ENCODE measurements at regions not wholly inside any gene's neighbourhood (a gene's known extent, or its start where the extent isn't known, plus 50 kb on each side); places are given as distances from the start of the nearest gene placed in this dataset.

GRCh38 chr11:112425121-112425520 lies 164.5 kb upstream of the PLET1 start:
- no peak for ATAC-seq
- no peak overlapping the region for H2AFZ ChIP-seq (ENCODE audit: low read length)
- ChIA-PET POLR2A (no interaction called here), CTCF (ENCODE audit: low intra/inter-chr PET ratio, low total read pairs) (no interaction called here)
- H3K79me2 ChIP-seq (ENCODE audit: insufficient read depth, low read length) = no peaks in the 10 kb centered on the region
- DNase-seq (ENCODE audit: low spot score) = no peak
- no peak overlapping the region for H3K9ac ChIP-seq (ENCODE audit: insufficient read depth, low read depth, low read length)
- no peak overlapping the region for H3K4me2 ChIP-seq (ENCODE audit: low read depth, low read length)
- no TSS peak for BruUV-seq (replicated peaks)
- H3K4me3 ChIP-seq (replicated peaks in 1 of 3; ENCODE audit: insufficient read depth in 1 of 3, low read depth in 2 of 3, low read length in 3 of 3) = no peak overlapping the region
- in situ Hi-C loops (cut with HindIII; ENCODE audit: extremely low pct_ligation_motif_present, low pct_unique_long_range_greater_than_20kb) = no loop called here
- intact Hi-C loops (cut with micrococcal nuclease; ENCODE audit: unreplicated experiment) = no loop called here
- H3K9me3 ChIP-seq (ENCODE audit: low read length) = no peaks in the 10 kb centered on the region
- H3K27me3 ChIP-seq (ENCODE audit: control insufficient read depth in 1 of 2, insufficient read depth in 2 of 2, low read length in 2 of 2) = no peaks in the 10 kb centered on the region; a peak in 1 of 5 replicates
- no peaks in the 10 kb centered on the region for H3K4me1 ChIP-seq (ENCODE audit: insufficient read depth, low read length)
- 4% methylated on average over 5 of the region's 5 CpGs for WGBS (ENCODE audit: low lambda C conversion rate)
- H4K20me1 ChIP-seq (ENCODE audit: insufficient read depth, low read length) = no peaks in the 10 kb centered on the region
- TF ChIP-seq CEBPB (IDR thresholded peaks at IDR 0.05; ENCODE audit: borderline replicate concordance, low read depth, low read length) (no peak), ZNF75D (CRISPR knock-in tag; IDR thresholded peaks at IDR 0.05; ENCODE audit: borderline replicate concordance) (no peak), XRCC5 (optimal IDR thresholded peaks at IDR 0.05; ENCODE audit: low read length) (no peak), ARID2 (CRISPR knock-in tag; IDR thresholded peaks at IDR 0.05; ENCODE audit: borderline replicate concordance) (no peak), ZNF546 (CRISPR knock-in tag; conservative IDR thresholded peaks at IDR 0.05) (no peak), HDAC2 (CRISPR knock-in tag; IDR thresholded peaks at IDR 0.05) (no peak), ZNF280B (CRISPR knock-in tag; IDR thresholded peaks at IDR 0.05; ENCODE audit: borderline replicate concordance) (no peak), ZFP90 (CRISPR knock-in tag; IDR thresholded peaks at IDR 0.05; ENCODE audit: borderline replicate concordance) (no peak), ZNF883 (CRISPR knock-in tag; IDR thresholded peaks at IDR 0.05; ENCODE audit: not compliant biosample characterization) (no peak), TRAFD1 (CRISPR knock-in tag; IDR thresholded peaks at IDR 0.05; ENCODE audit: borderline replicate concordance) (no peak)
- FAIRE-seq = no peak
- no peak overlapping the region for H3K27ac ChIP-seq (ENCODE audit: extremely low read length, insufficient read depth, low read length)
- H3K36me3 ChIP-seq (replicated peaks in 1 of 2; ENCODE audit: control insufficient read depth in 1 of 2, insufficient read depth in 2 of 2, low read length in 2 of 2) = no peaks in the 10 kb centered on the region

Measured in HepG2 (cell line).